B cell (primary cell): ENCODE measurements at regions not wholly inside any gene's neighbourhood (a gene's known extent, or its start where the extent isn't known, plus 50 kb on each side); places are given as distances from the start of the nearest gene placed in this dataset.

Experiments
- EZH2 ChIP-seq: IDR thresholded peaks from 2 replicates; pipeline ENCODE4 v1.6.1; 2012; ENCODE audit warnings: borderline replicate concordance, low read depth, mild to moderate bottlenecking, moderate library complexity, low read length; ENCODE audit not compliant: insufficient read depth, poor library complexity, severe bottlenecking
- TF ChIP-seq, protein P1 (sequence below): fragments of 200-600 bp; IDR thresholded peaks from one replicate; pipeline ENCODE4 v1.8.0; 2022; ENCODE audit warnings: antibody characterized with exemption, mild to moderate bottlenecking

DNA sequence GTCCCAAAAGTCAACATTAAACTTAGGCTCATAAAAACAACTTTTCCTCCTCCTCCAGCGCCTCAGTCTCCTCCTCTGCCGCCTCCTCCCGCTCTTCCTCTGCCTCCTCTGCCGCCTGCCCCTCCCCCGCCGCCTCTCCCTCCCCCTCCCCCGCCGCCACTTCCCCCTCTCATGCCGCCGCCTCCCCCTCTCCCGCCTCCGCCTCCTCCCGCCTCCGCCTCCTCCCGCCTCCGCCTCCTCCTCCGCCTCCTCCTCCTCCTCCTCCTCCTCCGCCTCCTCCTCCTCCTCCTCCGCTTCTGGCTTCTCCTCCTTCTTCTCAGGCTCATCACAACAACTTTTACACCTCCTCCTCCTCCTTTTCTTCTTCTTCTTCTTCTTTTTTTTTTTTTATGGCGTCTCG, 599.9 kb downstream of the TMEM182 start:
- TF ChIP-seq, protein P1, sequence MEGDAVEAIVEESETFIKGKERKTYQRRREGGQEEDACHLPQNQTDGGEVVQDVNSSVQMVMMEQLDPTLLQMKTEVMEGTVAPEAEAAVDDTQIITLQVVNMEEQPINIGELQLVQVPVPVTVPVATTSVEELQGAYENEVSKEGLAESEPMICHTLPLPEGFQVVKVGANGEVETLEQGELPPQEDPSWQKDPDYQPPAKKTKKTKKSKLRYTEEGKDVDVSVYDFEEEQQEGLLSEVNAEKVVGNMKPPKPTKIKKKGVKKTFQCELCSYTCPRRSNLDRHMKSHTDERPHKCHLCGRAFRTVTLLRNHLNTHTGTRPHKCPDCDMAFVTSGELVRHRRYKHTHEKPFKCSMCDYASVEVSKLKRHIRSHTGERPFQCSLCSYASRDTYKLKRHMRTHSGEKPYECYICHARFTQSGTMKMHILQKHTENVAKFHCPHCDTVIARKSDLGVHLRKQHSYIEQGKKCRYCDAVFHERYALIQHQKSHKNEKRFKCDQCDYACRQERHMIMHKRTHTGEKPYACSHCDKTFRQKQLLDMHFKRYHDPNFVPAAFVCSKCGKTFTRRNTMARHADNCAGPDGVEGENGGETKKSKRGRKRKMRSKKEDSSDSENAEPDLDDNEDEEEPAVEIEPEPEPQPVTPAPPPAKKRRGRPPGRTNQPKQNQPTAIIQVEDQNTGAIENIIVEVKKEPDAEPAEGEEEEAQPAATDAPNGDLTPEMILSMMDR: no peak
- no peak for TF ChIP-seq EZH2
